K562 (cell line): ENCODE measurements at regions not wholly inside any gene's neighbourhood (a gene's known extent, or its start where the extent isn't known, plus 50 kb on each side); places are given as distances from the start of the nearest gene placed in this dataset.

Source experiments
- ATAC-seq: fragments of 200-7000 bp; cut with Tn5 transposase; 3 replicates; pipeline ENCODE4 v1.9.1; 2020; ENCODE audit warnings: moderate library complexity
- BruUV-seq: library from RNA; stranded (reverse); fragments of 400-500 nt; replicated peaks from 2 replicates; lab custom pipeline; 2021; lab: Mats Ljungman, UMichigan
- CTCF ChIA-PET: fragments of 300-600 bp; formaldehyde crosslinking; extraction: SDS; loops from one replicate; lab custom pipeline; 2021; ENCODE audit warnings: low intra/inter-chr PET ratio; lab: Yijun Ruan, JAX
- POLR2A ChIA-PET: fragments of 300-600, 350-650 bp; sonication (Branson Sonifier 250); formaldehyde crosslinking; extraction: SDS; loops from one replicate; lab custom pipeline; 2021; ENCODE audit warnings: antibody characterized with exemption, inconsistent platforms; lab: Yijun Ruan, JAX
- DNase-seq, 4 experiments: peaks; one replicate each; pipeline versions ENCODE4 v3.0.0 to v3.0.0-alpha.2; 2011 to 2018; ENCODE audit warnings: low spot score in 3 of 4, mixed read lengths in 3 of 4; ENCODE audit errors: extremely low read depth in 1 of 4
- FAIRE-seq: peaks from 2 replicates; lab custom pipeline; 2011; peaks lifted over from hg19 to GRCh38; lab: Jason Lieb, UNC
- H2AFZ ChIP-seq: 2 replicates; pipeline ENCODE4 v1.6.0; 2011; ENCODE audit warnings: low read depth, low read length, control low read depth, inconsistent platforms
- H3K27ac ChIP-seq: fragments of 200-600 bp; 3 replicates; pipeline ENCODE4 v1.8.0; 2011; ENCODE audit warnings: low read depth, mild to moderate bottlenecking, control low read depth, inconsistent platforms, low read length, moderate library complexity, mixed read lengths; ENCODE audit errors: extremely low read depth
- H3K27me3 ChIP-seq, 2 experiments: fragments of 300-600 bp in 1 of 2; 2 replicates in 1 of 2; 3 replicates in 1 of 2; pipeline versions ENCODE4 v1.6.0 to v1.8.0; 2011; ENCODE audit warnings: inconsistent platforms in 2 of 2, low read length in 2 of 2, mild to moderate bottlenecking in 1 of 2, mixed read lengths in 1 of 2, moderate library complexity in 1 of 2; ENCODE audit not compliant: control insufficient read depth in 2 of 2, insufficient read depth in 2 of 2
- H3K36me3 ChIP-seq: fragments of 300-600 bp; 3 replicates; pipeline ENCODE4 v1.8.0; 2011; ENCODE audit warnings: mild to moderate bottlenecking, low read length, inconsistent platforms; ENCODE audit not compliant: control insufficient read depth, insufficient read depth
- H3K4me1 ChIP-seq, 2 experiments: fragments of 200-600 bp in 1 of 2; replicated peaks in 1 of 2; 2 replicates in 1 of 2; 3 replicates in 1 of 2; pipeline versions ENCODE4 v1.5.1 to v1.8.0; 2011; ENCODE audit warnings: inconsistent platforms in 2 of 2, low read length in 2 of 2, mild to moderate bottlenecking in 1 of 2, mixed read lengths in 1 of 2, moderate library complexity in 1 of 2; ENCODE audit not compliant: control insufficient read depth in 2 of 2, insufficient read depth in 2 of 2
- H3K4me2 ChIP-seq: 2 replicates; pipeline ENCODE4 v1.6.1; 2011; ENCODE audit warnings: low read length, control low read depth, inconsistent platforms, mixed read lengths; ENCODE audit not compliant: insufficient read depth
- H3K4me3 ChIP-seq: fragments of 200-600 bp; sonication (generic), shearing (Covaris generic); 2 replicates; pipeline ENCODE4 v1.5.1; 2016; ENCODE audit warnings: control low read depth, inconsistent platforms
- H3K79me2 ChIP-seq: fragments of 200-600 bp; 3 replicates; pipeline ENCODE4 v1.8.0; 2011; ENCODE audit warnings: low read length, inconsistent platforms; ENCODE audit not compliant: control insufficient read depth, insufficient read depth
- H3K9ac ChIP-seq, 2 experiments: 2 replicates each; pipeline versions ENCODE4 v1.6.0 to v1.6.1; 2011; ENCODE audit warnings: low read depth in 2 of 2, low read length in 2 of 2, control low read depth in 1 of 2, inconsistent platforms in 1 of 2, mild to moderate bottlenecking in 1 of 2, mixed read lengths in 1 of 2; ENCODE audit not compliant: insufficient read depth in 1 of 2
- H3K9me1 ChIP-seq: one replicate; pipeline ENCODE4 v1.6.0; 2011; ENCODE audit warnings: inconsistent platforms, mild to moderate bottlenecking, low read length, moderate library complexity; ENCODE audit not compliant: control insufficient read depth, insufficient read depth
- H3K9me3 ChIP-seq: replicated peaks from 2 replicates; pipeline ENCODE4 v1.5.1; 2011; ENCODE audit warnings: low read depth, low read length, inconsistent platforms; ENCODE audit not compliant: control insufficient read depth, insufficient read depth
- H4K20me1 ChIP-seq: replicated peaks from 2 replicates; pipeline ENCODE4 v1.6.1; 2011; ENCODE audit warnings: low read length, inconsistent platforms, mixed read lengths; ENCODE audit not compliant: control insufficient read depth, insufficient read depth
- EHMT2 ChIP-seq: fragments of 450-650 bp; IDR thresholded peaks from 2 replicates; pipeline ENCODE4 v1.6.1; 2018; ENCODE audit warnings: antibody characterized with exemption
- EP400 ChIP-seq: fragments of 450-650 bp; IDR thresholded peaks from 2 replicates; pipeline ENCODE4 v1.6.1; 2017; ENCODE audit warnings: antibody characterized with exemption, mild to moderate bottlenecking, moderate library complexity
- ETS2 ChIP-seq: IDR thresholded peaks from 2 replicates; pipeline ENCODE4 v1.6.1; 2016; ENCODE audit warnings: borderline replicate concordance, missing genetic modification characterization, mild to moderate bottlenecking, moderate library complexity, missing compliant biosample characterization; ENCODE audit not compliant: poor library complexity, severe bottlenecking
- FOXJ3 ChIP-seq: sonication (generic); formaldehyde crosslinking; IDR thresholded peaks from 2 replicates; pipeline ENCODE4 v1.4.0; 2020; ENCODE audit warnings: mild to moderate bottlenecking, missing genetic modification reagents
- IRF2 ChIP-seq: sonication (generic); formaldehyde crosslinking; IDR thresholded peaks from 2 replicates; pipeline ENCODE4 v1.8.1; 2022; ENCODE audit warnings: mild to moderate bottlenecking, missing genetic modification reagents
- MBD2 ChIP-seq: sonication (generic); IDR thresholded peaks from 2 replicates; pipeline ENCODE4 v1.6.1; 2016; ENCODE audit warnings: low read depth, borderline replicate concordance
- MIER1 ChIP-seq: fragments of 450-650 bp; IDR thresholded peaks from 2 replicates; pipeline ENCODE4 v1.6.1; 2016; ENCODE audit warnings: antibody characterized with exemption, mild to moderate bottlenecking, low read depth
- NR2F6 ChIP-seq: fragments of 450-650 bp; formaldehyde crosslinking; IDR thresholded peaks from 2 replicates; pipeline ENCODE4 v1.4.0; 2020; ENCODE audit warnings: mild to moderate bottlenecking
- NRF1 ChIP-seq, 2 experiments: fragments of 450-650 bp; IDR thresholded peaks in 1 of 2; conservative IDR thresholded peaks in 1 of 2; 2 replicates each; pipeline ENCODE4 v1.6.1; 2014; ENCODE audit warnings: mild to moderate bottlenecking in 2 of 2
- POLR2G ChIP-seq: fragments of 200-400 bp; formaldehyde crosslinking; IDR thresholded peaks from 2 replicates; pipeline ENCODE4 v1.6.1; 2017; ENCODE audit warnings: low read depth, mild to moderate bottlenecking, antibody characterized with exemption, low read length, moderate library complexity
- STAT5A ChIP-seq: IDR thresholded peaks from 2 replicates; pipeline ENCODE4 v1.6.1; 2012; ENCODE audit warnings: low read length, inconsistent platforms, borderline replicate concordance
- ZNF354B ChIP-seq: fragments of 250-450 bp; sonication (Bioruptor Pico); IDR thresholded peaks from 2 replicates; pipeline ENCODE4 v1.4.0; 2020
- in situ Hi-C: fragments of 300-500 bp; cut with MboI; formaldehyde crosslinking; loops from 4 replicates; pipeline ENCODE4 v1.15.0; 2018; ENCODE audit warnings: inconsistent platforms, mixed read lengths
- intact Hi-C: fragments of 100-400 bp; cut with micrococcal nuclease; formaldehyde crosslinking; loops from 2 replicates; pipeline ENCODE4 v1.14.2; 2022
- TF ChIP-seq, protein P1 (sequence below): sonication (generic); formaldehyde crosslinking; IDR thresholded peaks from 2 replicates; pipeline ENCODE4 v1.8.0; 2022; ENCODE audit warnings: mild to moderate bottlenecking, missing genetic modification reagents, borderline replicate concordance
- TF ChIP-seq, protein P2 (sequence below), 2 experiments: fragments of 200-800 bp in 1 of 2; sonication (Bioruptor generic) in 1 of 2; sonication (generic) in 1 of 2; formaldehyde crosslinking in 1 of 2; IDR thresholded peaks in 1 of 2; conservative IDR thresholded peaks in 1 of 2; 2 replicates each; pipeline versions ENCODE4 v1.5.0 to v1.6.1; 2016 to 2020; ENCODE audit warnings: missing compliant biosample characterization in 1 of 2, missing genetic modification characterization in 1 of 2, missing genetic modification reagents in 1 of 2
- TF ChIP-seq, protein P3 (sequence below): fragments of 450-650 bp; IDR thresholded peaks from 2 replicates; pipeline ENCODE4 v1.6.1; 2016; ENCODE audit warnings: missing biosample characterization, missing genetic modification characterization

DNA sequence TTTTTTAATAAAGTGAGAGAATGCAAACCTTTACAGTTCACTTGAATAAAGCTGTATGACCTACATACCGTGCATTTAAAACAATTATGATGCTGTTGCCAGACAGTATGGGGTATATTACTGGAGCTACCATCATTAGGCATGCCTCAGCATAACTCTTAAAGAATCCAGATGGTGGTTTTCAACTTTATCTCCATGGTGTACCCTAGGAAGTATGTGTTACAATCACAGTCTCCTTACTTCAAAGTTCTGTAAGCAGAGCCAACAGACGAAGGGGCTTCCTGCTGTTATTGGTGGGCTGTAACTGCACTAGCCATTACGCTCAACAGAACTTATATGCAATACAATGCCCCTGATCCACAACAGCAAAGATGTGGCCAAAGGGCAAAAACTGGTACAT is 803.3 kb downstream of the DTWD2 start (continued):
- no peak for TF ChIP-seq ETS2

DNA sequence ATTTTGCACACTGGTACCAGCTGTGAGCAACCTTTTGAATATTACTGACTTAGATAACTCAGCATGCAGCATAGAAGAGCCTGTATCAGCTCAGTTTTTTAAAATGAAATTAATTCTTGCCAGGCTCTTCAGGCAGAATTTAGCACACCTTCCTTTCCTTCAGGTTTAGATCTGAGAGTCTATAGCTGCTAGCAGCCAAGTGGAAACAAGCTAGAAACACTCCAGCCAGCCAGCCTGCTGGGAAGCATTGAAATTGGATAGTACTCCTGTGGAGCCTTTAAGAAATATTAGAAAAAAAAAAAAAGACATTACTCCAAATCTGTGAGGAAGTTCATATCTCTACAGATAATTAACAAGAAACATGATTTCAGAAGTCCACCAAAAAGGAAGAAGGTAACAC is 812.2 kb downstream of the DTWD2 start:
- intact Hi-C loops (no loop called here), in situ Hi-C loops (no loop called here)
- Histone ChIP-seq H3K9me1 (no peaks in the 10 kb centered on the region), H3K4me1 (no peaks in the 10 kb centered on the region), H3K36me3 (no peaks in the 10 kb centered on the region), H3K4me3 (no peak overlapping the region), H3K27me3 (no peaks in the 10 kb centered on the region), H3K9ac (no peak overlapping the region), H3K79me2 (no peaks in the 10 kb centered on the region), H3K4me2 (no peak overlapping the region), H3K27ac (no peak overlapping the region), H4K20me1 (no peaks in the 10 kb centered on the region), H2AFZ (no peak overlapping the region), H3K9me3 (no peaks in the 10 kb centered on the region)
- ATAC-seq, result no peak
- POLR2A ChIA-PET, result no interaction called here
- no TSS peak for BruUV-seq
- DNase-seq, result no peak
- FAIRE-seq, result no peak
- CTCF ChIA-PET, result no interaction called here
- TF ChIP-seq IRF2 (CRISPR knock-in tag) (no peak), MBD2 (no peak), POLR2G (no peak), NRF1 (conservative IDR thresholded peaks at IDR 0.05 in 1 of 2, IDR thresholded peaks at IDR 0.05 in 1 of 2) (no peak), NR2F6 (no peak), MIER1 (no peak), EHMT2 (no peak), EP400 (no peak), FOXJ3 (CRISPR knock-in tag) (no peak), ZNF354B (no peak), STAT5A (no peak)
- TF ChIP-seq, protein P1, sequence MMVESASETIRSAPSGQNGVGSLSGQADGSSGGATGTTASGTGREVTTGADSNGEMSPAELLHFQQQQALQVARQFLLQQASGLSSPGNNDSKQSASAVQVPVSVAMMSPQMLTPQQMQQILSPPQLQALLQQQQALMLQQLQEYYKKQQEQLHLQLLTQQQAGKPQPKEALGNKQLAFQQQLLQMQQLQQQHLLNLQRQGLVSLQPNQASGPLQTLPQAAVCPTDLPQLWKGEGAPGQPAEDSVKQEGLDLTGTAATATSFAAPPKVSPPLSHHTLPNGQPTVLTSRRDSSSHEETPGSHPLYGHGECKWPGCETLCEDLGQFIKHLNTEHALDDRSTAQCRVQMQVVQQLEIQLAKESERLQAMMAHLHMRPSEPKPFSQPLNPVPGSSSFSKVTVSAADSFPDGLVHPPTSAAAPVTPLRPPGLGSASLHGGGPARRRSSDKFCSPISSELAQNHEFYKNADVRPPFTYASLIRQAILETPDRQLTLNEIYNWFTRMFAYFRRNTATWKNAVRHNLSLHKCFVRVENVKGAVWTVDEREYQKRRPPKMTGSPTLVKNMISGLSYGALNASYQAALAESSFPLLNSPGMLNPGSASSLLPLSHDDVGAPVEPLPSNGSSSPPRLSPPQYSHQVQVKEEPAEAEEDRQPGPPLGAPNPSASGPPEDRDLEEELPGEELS (CRISPR knock-in tag), result no peak
- TF ChIP-seq, protein P2, sequence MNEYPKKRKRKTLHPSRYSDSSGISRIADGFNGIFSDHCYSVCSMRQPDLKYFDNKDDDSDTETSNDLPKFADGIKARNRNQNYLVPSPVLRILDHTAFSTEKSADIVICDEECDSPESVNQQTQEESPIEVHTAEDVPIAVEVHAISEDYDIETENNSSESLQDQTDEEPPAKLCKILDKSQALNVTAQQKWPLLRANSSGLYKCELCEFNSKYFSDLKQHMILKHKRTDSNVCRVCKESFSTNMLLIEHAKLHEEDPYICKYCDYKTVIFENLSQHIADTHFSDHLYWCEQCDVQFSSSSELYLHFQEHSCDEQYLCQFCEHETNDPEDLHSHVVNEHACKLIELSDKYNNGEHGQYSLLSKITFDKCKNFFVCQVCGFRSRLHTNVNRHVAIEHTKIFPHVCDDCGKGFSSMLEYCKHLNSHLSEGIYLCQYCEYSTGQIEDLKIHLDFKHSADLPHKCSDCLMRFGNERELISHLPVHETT (CRISPR knock-in tag; conservative IDR thresholded peaks at IDR 0.05 in 1 of 2, IDR thresholded peaks at IDR 0.05 in 1 of 2), result no peak
- TF ChIP-seq, protein P3, sequence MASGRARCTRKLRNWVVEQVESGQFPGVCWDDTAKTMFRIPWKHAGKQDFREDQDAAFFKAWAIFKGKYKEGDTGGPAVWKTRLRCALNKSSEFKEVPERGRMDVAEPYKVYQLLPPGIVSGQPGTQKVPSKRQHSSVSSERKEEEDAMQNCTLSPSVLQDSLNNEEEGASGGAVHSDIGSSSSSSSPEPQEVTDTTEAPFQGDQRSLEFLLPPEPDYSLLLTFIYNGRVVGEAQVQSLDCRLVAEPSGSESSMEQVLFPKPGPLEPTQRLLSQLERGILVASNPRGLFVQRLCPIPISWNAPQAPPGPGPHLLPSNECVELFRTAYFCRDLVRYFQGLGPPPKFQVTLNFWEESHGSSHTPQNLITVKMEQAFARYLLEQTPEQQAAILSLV (tag), result no peak
